HG03354 (cell line): ENCODE measurements at regions not wholly inside any gene's neighbourhood (a gene's known extent, or its start where the extent isn't known, plus 50 kb on each side); places are given as distances from the start of the nearest gene placed in this dataset.

Experiments used
- ATAC-seq: cut with Tn5 transposase; IDR thresholded peaks from one replicate; pipeline ENCODE4 v1.9.1; 2021; ENCODE audit warnings: mild to moderate bottlenecking; ENCODE audit not compliant: unreplicated experiment, poor library complexity, severe bottlenecking

DNA sequence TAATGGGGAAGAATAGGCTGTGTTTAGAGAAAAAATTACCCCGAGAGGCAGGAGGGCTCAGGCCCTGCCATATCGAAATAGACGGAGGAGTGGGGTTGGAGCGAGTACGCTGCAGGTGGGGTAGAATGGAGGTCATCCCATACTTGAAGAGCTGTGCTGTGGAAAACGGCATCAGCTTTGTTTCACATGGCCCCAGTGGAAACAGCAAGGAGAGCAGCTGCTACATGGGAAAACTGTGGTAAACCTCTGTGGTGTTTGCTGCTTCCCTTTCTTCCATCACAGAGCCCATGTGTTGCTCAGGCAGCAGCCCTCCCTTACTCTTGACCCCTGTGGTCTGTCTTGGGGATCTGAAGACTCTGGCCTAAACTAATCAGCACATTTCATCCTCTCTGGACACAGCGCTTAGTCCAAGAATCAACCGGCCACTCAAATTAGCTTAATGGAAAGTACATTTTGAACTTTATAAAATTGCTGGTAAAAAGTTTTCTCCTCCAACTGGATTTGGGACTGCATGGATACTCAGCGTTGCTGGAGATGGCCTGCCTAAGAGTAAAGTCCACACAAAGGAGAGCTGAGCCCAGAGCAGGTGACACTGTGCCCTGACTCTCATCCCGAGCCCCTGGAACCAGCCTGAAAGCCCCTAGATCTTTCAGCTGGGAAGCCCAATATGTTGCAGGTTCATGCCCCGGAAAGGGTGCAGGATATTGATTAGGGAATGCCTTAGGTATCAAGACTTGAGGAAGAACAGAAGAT is 127.1 kb upstream of the GADD45A start:
- no peak for ATAC-seq

DNA sequence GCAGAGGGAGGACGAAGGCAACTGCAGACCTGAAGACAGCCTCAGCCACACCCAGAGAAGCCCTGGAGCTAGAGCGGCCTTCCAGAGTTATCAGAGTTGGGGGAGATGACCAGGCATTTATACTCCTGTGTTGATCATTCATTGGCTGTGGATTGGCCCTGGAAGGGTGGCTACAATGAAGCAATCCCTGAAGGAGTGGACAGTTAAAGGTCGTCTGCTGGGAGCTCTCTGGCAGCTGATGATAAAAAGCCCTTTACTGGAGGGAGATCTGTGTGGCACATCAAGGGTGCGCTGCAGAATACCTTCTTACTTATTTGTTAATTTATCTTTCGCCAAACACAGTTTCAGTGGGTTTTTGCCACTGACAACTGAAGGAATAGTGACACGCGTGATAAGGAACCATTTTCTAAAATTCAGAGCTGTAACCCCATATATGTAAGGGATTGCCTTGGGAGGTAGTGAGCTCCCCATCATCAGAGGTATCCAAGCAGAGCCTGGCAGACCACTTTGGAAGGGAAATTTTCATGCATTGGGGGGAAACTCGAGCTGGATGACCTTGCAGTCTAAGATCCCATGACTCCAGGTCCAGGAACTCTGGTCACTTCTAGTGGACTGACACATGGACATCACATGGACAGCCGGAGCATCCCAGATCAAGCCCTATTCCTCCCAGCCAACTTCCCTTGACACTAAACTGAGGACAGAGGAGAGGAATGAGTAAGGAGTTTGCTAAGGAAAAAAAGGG is 126.4 kb upstream of the GADD45A start:
- ATAC-seq: no peak

DNA sequence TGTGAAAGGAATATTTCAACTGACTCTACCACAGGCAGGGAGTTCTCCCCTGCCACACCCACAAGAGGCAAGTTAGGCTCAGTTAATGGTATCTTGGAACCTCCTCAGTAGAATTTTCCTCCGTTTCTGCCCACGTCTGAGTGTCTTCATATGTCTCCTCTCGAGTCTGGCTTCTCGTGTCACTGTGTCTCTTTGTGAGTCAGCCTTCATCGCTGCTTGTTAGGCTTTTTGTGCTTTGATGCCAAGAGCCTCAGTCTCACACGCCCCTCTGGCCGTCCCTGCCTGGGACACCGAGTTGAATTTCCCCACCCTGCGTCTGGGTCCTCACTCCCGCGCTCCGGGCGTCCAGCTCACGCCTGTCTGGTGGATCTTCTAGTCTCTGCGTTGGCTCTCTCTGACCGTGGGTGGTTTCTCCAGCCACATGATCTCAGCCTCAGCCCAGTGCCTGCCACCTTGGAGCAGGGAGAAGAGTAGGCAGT is 125.7 kb upstream of the GADD45A start:
- no peak for ATAC-seq

DNA sequence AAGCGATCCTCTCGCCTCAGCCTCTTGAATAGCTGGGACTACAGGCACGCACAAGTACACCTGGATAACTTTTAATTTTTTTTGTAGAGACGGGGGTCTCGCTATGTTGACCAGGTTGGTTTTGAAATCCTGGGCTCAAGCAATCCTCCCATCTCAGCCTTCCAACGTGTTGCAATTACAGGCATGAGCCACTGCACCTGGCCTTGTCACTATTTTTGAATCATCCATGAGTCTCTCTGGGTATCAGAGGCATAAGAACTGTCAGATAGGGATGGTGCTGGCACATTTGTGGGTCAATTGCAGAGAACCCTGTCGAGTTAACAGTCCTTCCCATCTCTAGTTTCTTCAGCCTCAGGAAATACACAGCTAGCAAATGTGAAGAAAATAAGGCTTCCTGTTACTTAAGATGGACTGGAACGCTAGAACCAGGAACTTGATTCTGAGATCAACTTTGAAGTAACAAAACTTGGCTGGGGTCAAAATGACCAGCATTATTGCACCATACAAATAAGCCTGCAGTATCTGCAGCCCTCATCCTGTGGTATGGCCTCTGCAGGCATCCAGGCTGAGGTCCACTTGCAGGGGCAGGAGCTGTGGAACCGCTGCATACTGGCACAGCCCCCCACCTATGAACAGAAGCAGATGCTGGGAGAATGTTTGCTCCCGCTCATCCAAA is 124.3 kb upstream of the GADD45A start:
- no peak for ATAC-seq

DNA sequence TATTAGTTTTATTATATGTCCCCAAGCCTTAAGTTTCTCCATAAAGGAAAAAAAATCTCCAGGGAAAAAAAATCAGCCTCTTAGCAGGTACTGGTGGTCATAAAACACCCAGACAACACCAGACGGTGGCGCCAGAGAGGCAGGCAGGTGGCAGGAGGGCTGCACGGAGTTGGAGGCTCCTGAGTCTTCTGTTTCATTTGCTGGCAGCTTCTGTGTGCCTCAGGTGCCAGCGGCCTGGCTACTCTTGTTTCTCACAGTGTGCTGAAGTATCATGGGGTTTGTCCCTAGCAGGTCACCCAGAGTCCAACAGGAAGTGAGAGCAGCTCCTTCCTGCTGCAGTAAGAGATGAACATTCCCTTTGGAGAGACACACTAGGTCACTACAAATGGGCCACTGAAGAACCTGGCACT is 123.3 kb upstream of the GADD45A start:
- peak; percentile 92 for ATAC-seq

DNA sequence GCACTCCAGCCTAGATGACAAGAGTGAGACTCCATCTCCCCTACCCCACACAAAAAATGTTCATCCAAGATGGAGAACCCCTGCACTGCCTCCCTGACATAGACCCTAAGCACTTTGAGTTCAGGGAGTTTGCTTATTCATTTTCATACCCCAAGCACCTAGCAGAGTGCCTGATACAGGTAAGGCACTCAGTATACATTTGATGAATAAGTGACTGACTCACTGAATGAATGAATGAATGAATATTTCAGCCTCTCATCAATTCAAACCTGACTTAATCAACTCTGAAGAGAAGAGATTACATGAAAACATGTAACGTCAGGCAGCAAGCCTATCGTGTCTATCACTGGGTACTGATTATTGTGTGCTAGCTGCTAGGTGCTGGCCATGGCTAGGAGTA is 121.3 kb upstream of the GADD45A start:
- no peak for ATAC-seq

DNA sequence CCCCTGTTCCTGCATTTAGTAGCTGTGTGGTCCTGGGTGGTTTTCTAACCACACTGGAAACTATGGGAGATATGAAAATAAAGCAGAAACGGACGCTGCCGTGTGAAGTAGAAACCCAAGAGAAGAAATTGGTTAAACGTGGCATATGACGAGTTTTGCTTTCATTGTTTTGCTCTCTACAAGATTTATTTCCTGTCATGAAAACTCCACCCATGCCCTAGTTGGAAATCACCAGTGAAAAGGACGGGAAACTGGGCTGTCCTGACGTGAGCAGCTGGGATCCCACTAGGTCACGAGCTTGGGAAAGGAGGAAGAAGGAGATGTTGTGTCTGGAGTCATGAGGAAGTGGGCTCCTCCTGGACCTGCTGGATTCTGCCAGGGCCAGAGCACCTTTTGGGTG is 120.8 kb upstream of the GADD45A start:
- ATAC-seq: no peak

DNA sequence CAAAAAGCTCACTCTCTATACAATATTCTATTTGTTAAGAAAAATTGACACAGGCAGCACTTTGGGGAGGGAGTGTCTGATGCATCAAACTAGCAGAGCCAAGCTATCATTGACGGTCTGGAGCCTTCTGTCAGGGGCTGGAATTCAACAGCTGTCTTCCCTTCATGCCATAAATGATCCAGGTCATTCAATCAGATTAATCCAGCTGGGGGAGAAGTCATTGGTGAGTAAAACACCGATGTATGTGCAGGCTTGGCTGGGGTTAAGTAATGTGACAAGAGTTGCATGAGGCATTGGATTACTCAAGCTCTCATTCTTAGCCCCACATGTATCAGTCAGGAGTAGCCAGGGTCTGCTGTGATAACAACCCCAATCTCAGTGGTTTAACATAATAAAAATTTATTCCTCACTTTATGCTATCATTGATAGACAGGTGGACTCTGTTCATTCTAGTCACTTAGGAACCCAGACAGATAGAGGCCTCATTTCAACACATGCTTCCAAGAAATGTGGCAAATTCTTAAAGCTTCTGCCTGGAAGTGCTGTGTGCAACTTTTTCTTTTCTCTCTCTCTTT is 118.1 kb upstream of the GADD45A start:
- ATAC-seq: no peak

DNA sequence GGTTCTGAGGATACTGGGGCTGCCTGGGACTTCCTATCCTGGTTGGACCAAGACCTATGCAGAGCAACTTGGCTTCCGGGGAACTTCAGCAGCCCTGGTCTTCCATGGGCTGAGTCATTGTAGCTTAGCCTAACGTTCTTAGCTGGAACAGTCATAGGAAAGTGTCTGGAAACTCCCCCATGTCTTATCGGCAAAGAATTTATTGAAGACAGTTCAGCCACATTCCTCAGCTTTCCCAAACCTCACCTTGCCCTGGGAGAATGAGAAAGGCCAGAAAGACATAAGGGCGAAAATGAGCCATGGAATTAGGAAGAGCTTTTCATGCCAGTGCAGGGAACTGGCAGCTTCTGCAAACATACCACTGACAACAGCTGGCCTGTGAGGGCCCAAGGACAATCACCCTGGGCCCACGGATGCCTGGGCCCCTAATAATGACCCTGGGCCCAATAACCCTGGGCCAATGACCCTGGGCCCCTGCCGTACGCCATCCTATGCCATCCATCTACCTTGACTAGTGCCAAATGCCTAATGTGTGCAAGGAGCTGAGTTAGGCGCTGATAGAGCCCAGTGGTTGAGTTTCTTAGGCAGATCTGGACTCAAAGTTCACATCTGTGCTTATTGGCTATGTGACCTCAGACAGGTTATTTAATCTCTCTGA is 114.4 kb upstream of the GADD45A start:
- no peak for ATAC-seq

DNA sequence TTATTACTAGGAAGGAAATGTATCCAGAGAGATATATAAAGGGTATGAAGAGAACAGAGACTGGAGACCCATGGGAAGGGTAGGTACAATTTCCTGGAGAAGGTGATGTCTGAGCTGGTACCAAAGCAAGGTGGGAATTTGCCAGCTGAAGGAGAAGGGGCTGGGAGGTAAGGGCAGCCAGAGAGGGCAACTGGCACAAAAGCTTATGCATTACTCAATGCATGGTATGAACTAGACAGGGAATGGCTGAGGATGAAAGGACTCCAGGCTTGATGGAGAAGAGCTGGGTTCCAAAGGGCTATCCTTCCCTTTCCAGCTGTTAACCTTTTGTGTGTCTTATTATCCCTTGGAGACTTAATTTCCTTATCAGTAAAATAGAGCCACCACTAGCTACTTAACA is 113.6 kb upstream of the GADD45A start:
- no peak for ATAC-seq

DNA sequence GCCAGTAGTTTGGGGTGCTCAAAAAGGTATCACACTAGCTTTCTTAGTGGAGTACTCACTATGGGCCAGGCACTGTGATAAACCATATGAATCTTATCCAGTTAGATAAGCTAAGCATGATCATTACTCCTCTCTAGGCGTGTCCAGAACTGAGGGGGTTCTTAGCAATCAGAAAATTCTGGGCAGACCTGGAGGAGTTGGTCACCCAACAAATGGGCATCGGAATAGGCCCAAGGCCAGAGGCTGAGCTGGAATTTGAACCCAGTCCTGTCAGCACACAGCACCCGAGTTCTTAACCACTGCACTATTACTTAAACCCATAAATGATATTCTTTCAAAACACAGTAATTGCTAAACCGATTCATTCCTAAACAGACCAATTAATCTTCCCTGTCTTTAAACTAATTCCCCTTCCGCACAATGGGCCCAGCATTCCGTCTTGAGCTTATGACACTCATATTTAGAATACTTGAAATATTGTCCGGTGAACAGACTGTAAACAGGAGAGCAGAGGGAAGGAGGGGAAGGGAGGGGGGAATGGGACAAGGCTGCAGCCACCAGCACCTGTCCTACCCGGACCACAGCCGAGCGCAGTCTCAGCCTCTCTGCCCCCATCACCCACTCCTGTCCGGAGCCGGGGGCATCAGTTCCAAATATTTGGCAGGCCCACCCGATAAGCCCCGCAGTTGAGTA is 113.0 kb upstream of the GADD45A start:
- ATAC-seq: no peak

DNA sequence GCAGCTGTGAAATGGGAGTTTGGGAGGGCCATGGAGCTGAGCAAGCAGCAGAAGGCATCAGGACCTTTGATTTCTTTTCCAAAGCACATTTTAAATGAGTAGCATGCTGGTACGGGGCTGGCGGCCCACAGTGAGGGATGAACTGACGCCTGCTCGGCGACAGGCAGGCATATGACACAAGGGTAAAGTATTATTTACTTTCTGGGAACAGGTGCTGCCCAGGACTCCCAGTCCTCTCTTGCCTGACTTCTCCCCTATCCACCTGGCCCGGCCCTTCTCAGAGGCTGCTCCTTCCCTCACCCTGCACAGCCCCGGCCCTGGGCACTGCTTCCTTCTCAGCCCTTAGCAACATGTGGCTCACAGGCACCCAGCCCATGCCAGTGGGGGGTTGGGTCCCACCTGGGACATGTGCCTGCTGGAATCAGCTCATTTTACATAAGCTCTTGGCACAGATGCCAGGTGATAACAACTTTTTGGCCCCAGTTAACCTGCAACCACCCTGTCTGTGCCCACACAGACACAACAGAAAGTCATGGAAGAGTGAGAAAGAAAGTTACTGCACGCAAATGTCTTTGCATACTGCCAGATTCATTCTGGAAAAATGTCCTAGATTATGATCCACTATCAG is 112.3 kb upstream of the GADD45A start:
- ATAC-seq: no peak

DNA sequence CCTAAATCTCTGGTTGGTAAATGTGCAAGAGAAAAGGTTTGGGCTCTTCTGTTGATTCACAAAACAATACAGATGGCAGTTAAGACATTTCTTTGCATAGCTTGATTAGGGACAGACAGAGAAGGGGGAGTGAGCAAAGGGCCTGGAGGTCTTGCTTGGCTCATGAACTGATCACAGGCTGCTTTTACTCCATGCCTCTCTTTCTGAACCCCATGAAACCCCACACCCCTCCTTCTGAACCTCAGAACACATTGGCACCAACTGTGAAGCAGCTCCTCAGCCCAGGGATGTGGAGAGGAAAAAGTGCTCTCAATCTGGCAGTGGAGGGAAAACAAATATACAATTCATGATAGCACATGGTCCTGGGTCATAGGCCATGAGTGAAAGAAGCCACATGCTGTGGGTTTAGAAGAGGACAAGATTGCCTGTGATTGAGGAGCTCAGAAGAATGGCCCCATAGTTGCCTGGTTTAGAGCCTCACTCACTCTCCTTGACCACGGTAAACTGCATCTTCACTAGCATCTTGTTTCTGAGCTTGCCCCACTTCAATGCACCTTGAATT is 111.6 kb upstream of the GADD45A start:
- no peak for ATAC-seq

DNA sequence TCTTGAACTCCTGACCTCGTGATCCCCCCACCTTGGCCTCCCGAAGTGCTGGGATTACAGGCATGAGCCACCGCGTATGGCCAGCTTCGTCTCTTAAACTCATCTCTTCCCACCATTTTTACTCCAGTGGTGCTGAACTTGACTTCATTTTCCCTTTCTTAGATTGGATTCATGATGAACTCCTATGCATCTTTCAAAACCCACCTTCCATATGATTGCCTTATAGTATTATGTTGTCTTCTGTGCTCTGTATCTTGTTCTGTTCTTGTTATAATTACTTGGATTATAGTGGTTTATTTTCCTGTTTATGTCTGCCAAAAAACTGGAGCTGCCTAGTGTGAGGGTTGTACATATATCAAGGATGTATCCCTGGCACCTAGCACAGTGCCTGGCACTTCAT is 110.8 kb upstream of the GADD45A start:
- ATAC-seq: no peak

DNA sequence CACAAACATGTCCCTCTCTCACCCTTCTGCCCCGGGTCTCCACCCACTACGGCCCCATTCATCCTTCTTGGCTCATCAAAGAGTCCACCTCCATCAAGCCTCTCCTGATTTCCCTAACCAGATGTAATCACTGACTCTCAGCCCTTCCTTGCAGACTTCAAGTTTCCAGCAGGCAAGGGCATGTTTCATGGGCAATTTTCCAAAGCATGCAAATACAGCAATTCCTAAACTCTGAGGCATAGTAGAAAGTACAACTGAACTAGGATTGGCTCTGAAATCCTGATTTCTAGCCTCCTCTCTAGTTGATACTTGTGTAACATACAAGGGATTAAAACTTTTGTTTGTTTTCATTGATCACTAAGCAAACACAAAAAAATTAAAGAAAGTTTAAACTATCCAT is 109.1 kb upstream of the GADD45A start:
- no peak for ATAC-seq

DNA sequence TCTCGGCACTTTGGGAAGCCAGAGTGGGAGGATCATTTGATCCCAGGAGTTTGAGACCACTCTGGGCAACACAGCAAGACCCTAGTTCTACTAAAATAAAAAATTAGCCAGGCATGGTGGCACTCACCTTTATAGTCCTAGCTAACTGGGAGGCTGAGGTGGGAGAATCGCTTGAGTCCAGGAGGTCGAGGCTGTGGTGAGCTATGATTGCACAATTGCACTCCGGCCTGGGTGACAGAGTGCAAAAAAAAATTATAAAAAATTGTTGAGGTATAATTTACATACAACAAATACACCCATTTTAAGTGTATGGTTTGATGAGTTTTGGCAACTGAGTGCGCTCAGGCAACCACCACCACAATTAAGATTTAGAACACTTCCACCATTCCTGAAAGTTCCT is 108.5 kb upstream of the GADD45A start:
- ATAC-seq: no peak

DNA sequence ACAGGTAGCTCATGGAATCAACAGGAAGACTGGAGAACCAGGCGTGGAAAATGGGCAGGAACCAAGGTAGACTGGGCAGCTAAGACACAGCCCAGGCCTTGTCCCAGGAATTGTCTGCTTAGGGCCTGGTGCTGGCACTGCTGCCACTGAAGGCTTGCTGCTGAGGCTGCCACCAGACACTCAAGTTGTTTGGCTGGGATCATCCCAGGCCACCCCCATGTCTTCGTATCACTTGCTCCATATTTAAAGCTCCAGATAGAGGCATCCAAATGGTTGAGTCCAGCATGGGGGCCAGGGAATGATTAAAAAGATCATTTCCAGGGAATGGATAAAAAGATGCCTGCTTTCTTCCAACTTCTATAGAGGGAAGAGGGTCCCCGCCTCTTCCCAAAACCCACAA is 107.4 kb upstream of the GADD45A start:
- ATAC-seq: no peak

DNA sequence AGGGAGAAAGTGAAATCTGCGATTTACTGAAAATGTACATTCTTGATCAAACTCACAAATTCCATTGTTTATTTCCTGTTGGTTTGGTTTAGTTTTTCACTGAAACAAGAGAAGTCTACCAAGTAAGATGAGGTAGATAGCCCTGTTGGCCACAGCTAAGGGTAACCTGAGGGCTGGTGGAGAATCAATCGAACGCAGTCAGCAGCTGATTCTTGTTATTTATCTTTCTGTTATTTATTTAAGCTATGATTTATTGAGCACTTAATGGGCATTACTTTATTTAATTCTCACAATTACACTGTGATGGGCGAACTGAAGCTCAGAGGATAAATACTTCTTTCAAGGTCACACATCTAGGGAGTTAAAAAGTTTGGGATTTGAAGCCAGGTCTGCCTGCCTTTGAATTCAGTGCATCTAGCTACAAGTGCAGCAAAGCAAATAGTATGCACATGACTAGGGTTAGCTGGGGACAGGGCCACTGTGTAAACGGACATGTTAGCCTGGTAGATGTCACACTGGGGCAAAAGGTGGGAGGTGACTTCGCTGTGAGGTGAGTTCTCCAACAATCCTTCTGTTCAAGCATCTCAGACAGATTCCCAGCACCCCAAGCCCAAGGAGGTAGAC is 106.5 kb upstream of the GADD45A start:
- no peak for ATAC-seq
